GM12873 (cell line): ENCODE measurements at regions not wholly inside any gene's neighbourhood (a gene's known extent, or its start where the extent isn't known, plus 50 kb on each side); places are given as distances from the start of the nearest gene placed in this dataset.

Experiments
- CTCF ChIP-seq: IDR thresholded peaks from 2 replicates; pipeline ENCODE4 v1.5.1; 2012; ENCODE audit warnings: low read depth, mild to moderate bottlenecking, moderate library complexity, low read length, control low read depth; ENCODE audit not compliant: insufficient read depth; ENCODE audit errors: missing control alignments

GRCh38 chr1:81496349-81496748 is 304.4 kb upstream of the ADGRL2 start:
- TF ChIP-seq CTCF = no peak

- no peak for TF ChIP-seq CTCF
Observed at GRCh38 chr1:81493102-81493869, 307.4 kb upstream of the ADGRL2 start.

GRCh38 chr1:81492628-81493027 is 308.1 kb upstream of the ADGRL2 start:
- TF ChIP-seq CTCF = no peak

GRCh38 chr1:81490614-81491013 is 310.1 kb upstream of the ADGRL2 start:
- TF ChIP-seq CTCF = no peak

- no peak for TF ChIP-seq CTCF
Observed at GRCh38 chr1:81489372-81489934, 311.3 kb upstream of the ADGRL2 start.

GRCh38 chr1:81484284-81484683 is 316.4 kb upstream of the ADGRL2 start:
- no peak for TF ChIP-seq CTCF

- no peak for TF ChIP-seq CTCF
Observed at GRCh38 chr1:81478219-81478618, 322.5 kb upstream of the ADGRL2 start.
